Activated T-cell treated with anti-CD3 and anti-CD28 coated beads for 1 hour (primary cell): ENCODE measurements at regions not wholly inside any gene's neighbourhood (a gene's known extent, or its start where the extent isn't known, plus 50 kb on each side); places are given as distances from the start of the nearest gene placed in this dataset.

ENCODE experiments used
- DNase-seq: peaks from one replicate; pipeline ENCODE4 v3.0.0-alpha.2; 2020; ENCODE audit warnings: low read depth

DNA sequence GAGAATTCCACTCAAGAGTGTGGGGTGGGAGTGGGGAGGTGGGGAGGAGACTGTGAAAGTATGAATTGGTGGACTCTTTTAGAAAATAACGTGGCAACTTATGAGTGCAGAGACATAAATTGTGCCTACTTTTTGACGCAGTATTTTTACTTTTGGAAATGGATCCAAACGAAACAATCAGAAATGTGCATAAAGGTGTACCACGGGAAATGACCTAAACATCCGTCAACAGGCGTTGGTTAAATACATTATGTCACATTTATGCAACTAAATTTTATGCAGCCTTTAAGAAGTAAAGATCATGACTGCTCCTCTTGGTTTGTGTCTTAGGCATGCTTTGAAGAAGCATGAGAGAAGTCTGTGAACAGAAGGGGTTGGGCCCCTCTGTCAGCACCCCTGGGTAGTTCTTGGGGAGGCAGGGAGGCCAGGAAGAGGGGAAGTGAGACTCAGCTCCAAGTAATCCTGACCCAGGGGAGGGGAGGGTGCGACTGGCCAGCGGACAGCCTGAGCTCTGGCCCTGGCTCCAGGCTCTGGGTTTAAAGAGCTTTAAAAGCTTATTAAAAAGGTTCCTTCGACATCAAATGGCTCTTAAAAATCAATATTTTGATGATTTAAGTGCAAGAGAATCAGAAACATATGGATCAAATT, 126.4 kb upstream of the HAAO start:
- no peak for DNase-seq

GRCh38 chr2:42918041-42918440, 125.7 kb upstream of the HAAO start:
- DNase-seq: no peak

DNA sequence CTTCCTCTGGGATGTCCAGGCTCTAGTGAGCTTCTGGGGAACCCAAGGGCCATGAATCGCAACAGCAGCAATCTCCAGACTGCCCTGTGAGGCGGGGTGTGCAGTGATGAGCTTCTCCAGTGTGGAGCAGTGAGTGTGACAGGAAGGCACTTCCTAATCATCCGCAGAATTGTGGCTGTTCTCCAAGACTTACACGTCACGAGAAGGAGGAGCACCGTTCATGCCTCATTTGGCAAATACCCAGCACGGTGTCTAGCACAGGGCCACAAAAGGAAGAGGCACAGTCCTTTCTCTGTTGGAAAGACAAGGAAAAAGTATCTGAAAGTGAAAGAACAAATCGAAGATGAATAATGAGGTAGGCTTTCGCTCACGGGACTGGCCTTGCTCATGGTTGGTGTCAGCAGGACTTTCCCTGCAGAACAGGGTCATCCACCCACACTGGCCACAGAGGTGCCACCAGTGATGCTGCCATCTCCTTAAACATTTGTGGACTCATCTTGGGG, 125.1 kb upstream of the HAAO start:
- no peak for DNase-seq

GRCh38 chr2:42916324-42916723, 123.9 kb upstream of the HAAO start:
- no peak for DNase-seq

- DNase-seq: no peak
Measured at GRCh38 chr2:42914860-42915259, 122.5 kb upstream of the HAAO start.

- no peak for DNase-seq
Measured at GRCh38 chr2:42914314-42914713, 121.9 kb upstream of the HAAO start.

- DNase-seq: no peak
Measured at GRCh38 chr2:42913280-42913878, 121.0 kb upstream of the HAAO start.

GRCh38 chr2:42910645-42911405, 118.4 kb upstream of the HAAO start:
- no peak for DNase-seq

DNA sequence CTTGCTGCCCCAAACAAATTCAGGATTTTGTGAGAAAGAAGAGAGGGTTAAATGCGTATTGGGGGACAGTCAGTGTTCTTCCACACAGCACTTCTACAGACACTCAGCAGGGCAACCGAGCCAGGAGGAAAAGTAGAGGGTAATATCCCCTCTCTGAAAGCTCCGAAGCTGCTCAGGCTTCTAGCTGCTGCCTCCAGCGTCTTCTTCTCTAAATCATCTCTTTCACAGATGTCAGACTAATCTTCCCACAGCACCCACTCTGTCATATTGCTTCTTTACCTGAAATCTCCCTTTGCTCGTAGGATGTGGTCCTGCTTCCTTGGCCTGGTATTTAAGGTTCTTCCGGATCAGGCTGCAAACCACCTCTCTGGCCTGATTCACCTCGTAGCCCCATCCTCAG, 117.6 kb upstream of the HAAO start:
- no peak for DNase-seq

GRCh38 chr2:42908518-42909200, 116.3 kb upstream of the HAAO start:
- no peak for DNase-seq

DNA sequence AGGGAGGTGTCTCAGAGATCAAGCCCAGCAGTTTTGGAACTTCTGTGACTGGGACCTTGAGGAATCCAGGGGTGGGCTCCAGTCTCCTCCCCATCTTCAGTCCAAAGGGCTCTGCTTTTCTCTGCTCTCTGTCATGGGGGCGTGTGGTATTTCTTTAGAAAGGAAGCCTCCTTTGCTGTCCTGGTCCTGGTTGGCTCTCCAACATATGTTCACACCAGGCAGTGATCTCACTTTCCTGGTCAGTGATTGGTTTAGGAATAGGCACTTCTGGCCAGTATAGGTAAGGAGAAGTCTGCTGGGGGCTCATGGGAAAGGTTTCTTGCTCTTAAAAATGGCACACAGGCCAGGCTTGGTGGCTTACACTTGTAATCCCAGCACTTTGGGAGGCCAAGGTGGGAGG, 115.5 kb upstream of the HAAO start:
- no peak for DNase-seq

GRCh38 chr2:42906557-42907411, 114.4 kb upstream of the HAAO start:
- DNase-seq: no peak

GRCh38 chr2:42906111-42906556, 113.8 kb upstream of the HAAO start:
- no peak for DNase-seq

DNA sequence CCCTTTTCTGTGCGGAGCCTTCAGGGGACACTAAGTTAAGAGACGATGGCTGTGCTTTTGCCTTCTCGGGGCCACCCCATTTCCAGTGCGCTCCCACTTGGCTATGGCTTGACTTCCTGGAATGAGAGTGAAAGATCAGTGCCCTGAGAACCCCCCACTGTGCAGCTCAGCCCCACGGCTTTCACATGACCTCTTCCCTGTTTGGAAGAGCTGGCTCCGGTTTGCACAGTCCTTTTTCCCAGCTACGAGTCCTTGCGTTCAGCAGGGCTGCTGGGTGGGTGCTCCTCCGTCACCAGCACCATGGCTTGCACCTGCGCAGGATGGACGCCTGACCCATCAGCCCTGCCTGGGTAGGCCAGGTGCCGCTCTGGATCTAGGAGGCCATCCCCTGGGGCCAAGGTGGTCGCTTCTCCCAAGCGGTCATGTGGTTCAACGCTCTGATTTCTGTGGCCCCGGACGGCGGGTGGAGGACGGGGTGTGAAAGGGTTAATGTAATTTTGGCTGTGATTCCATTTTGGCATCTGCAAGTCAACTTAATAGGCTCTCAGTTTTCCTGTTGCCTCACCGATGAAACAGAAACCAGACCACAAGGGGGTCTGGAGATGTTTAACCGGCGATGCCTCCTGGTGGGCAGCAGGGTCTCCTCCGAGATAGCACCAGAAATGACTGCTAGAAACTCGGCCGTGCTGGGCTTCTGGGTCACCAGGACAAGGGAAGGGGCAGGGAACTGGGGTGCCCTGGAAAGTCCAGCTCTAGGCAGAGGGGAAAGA, 113.1 kb upstream of the HAAO start:
- no peak for DNase-seq

GRCh38 chr2:42904576-42904876, 112.1 kb upstream of the HAAO start:
- no peak for DNase-seq

DNA sequence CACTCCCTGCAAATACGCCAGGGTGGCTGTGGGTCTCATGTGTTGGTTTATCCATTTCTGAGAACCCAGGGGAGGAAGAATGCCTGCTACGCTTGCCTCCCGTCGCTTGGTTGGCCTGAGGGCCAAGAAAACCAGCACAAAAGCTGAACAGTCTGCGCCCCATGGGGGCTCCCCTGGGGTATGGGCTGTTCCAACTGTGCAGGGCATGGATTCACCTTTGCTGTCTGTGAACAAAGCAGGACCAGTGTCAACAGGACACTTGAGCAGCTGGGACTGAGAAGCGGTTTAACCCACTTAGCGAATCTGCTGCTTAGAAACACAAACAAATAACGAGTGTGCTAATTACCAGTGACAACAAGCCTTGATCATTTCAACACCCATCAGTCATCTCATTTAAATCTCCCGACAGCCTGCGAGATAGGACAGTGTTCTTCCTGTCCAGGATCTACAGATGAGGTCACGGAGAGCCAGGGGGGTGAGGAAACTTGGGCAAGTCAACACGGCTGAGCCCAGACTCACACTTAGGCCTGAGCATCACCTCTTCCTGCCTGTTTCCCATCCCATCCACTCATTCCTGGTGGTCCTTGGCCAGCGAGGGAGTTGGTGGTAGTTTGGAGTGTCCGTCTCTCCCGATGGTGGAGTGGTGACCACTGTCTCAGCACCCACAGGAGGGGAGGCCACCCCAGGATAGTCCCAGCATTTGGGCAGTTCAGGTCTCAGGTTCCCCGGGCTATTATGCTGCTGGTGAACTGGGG, 111.6 kb upstream of the HAAO start:
- no peak for DNase-seq

DNA sequence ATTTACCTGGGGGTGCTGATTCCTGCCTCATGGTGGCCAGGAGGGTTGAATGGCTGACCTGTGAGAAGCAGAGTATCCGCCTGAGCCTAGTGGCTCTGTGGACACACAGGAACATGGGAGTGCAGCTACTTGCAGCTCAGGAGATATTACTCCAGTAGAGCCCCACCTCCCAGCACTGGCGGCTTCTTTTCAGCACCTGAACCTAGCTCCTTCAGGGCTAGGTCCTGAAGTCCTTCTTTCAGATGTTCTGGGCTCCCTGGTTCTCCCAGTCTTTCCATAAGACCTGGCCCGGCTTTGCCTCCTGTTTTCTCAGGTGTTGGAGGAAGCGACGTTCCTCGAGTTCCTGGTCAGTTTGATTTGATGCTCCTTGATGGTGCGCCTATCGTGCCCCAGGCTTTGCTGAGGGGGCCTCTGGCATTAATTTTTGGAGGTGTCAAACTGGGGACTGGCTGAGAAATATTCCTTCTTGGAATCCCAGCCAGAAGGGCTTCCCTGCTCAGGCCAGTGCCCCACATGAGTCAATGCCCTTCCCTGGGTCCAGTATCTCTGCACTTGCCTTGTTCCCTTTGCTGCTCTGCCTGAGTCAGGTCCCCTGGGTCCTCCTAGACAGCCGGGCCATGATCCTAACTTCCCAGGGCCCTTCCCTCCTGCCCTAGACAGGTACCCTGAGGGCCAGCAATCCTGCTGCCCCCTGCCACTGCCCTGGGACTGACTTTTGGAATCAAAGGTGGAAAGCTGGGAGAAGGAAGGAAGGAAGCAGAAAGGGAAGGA, 110.7 kb upstream of the HAAO start:
- no peak for DNase-seq

GRCh38 chr2:42901076-42901640, 108.8 kb upstream of the HAAO start:
- no peak for DNase-seq

GRCh38 chr2:42900289-42900891, 108.0 kb upstream of the HAAO start:
- no peak for DNase-seq
